Cerebellar nuclear complex (tissue), 1 donor: ENCODE measurements at regions not wholly inside any gene's neighbourhood (a gene's known extent, or its start where the extent isn't known, plus 50 kb on each side); places are given as distances from the start of the nearest gene placed in this dataset.
"Not testable (repeated sequence)": the region's sequence is repeated elsewhere in the genome, so short reads cannot be mapped to it uniquely, and the experiment has no call there.

Source experiments
- DNase-seq, 2 experiments: peaks; one replicate each; lab custom pipeline; 2025; lab: John Stamatoyannopoulos, UW

DNA sequence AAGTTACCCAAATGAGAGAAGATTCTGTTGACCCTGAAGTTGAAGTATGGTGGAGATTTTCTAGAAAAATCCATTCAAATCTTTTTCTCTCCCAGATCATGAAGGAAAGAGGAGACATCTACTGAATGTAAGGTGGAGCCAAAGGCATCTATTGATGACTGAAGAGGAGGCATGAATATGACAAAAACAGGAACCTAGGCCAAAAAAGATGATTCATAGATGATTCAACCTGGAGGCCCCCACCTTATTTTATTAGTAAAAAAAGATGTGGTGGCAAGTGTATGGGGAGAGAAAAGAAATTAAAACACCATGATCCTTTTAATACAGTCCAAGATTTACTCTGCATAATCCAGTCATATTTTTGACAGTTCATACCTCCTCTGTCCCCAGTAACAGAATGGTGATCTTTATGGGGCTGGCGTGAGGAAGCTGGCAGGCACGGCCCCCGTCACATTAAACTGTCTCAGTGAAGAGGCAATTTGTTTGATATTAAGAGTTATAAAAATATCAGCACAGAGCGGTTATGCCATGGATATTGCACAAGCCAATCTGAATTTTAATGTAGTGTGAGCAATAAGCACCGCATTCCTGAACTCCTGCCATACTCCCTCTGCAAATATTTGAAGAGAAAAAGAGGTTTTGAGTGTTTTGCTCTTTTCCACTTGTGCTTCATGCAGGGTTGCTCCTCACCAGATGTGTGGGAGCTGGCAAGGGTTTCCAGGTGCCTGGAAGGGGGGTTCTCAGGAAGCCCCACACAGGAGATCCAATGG lies 94.4 kb downstream of the TRIM43 start:
- DNase-seq, result not testable (repeated sequence)

GRCh38 chr2:95687852-95688251 lies 96.1 kb downstream of the TRIM43 start:
- not testable (repeated sequence) for DNase-seq

DNA sequence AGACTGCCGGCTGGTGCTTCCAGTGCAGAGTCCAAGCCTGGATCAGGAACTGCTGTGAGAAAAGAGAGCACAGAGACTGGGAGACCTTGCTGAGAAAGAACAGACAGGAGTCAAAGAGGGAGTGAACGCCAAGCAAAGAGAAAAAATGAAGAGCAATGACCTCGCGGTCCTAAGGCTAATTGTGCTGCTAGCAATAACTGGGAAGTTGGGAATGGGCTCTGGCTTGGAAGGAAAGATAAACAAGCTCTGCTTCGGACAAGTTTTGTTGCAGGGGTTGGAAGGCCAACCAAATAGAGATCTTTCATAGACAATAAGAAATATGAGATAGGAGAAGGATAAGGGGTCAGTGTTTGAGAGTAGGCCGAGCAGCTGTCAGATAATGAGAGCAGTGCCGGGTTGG lies 99.4 kb downstream of the TRIM43 start:
- not testable (repeated sequence) for DNase-seq

GRCh38 chr2:95693071-95693846 lies 101.5 kb downstream of the TRIM43 start:
- not testable (repeated sequence) for DNase-seq

DNA sequence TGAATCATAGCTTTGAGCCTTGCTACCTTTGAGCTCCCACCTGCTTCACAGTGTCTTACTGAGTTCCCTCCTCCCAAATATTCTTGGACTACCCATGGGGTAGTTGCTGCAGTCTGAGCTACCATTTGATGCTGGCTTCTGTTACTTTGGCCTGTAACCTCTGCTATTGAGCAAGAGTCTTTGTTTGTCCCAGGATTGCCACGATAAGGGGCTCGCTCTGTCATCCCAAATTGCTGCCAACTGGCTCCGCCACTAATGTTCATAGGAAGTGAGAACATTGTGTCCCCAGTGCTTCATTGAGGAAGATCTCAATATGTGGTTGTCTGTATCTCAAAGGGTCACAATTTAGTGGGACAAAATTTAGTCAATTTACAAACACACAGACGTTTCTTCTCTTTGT lies 103.8 kb downstream of the TRIM43 start:
- DNase-seq, result no peak

DNA sequence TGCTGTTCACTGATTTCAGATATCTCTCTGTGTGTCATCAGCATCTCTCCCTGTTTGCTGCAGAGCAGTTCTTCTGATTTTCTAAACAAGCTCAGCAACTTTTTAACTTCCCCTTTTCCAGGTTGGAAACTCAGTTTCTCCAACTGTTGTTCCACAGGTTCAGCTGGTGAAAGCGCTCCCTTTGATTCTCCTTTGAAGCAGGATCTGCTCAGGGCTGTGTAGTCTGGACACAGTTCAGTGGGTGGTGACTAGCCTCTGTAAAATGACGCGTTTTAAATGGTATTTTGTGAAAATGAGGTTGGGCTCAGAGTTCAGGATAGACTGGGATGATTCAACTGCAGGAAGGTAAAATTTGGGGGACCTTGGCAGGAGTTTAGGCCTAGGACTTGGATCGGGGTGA lies 106.3 kb downstream of the TRIM43 start:
- DNase-seq, result no peak

DNA sequence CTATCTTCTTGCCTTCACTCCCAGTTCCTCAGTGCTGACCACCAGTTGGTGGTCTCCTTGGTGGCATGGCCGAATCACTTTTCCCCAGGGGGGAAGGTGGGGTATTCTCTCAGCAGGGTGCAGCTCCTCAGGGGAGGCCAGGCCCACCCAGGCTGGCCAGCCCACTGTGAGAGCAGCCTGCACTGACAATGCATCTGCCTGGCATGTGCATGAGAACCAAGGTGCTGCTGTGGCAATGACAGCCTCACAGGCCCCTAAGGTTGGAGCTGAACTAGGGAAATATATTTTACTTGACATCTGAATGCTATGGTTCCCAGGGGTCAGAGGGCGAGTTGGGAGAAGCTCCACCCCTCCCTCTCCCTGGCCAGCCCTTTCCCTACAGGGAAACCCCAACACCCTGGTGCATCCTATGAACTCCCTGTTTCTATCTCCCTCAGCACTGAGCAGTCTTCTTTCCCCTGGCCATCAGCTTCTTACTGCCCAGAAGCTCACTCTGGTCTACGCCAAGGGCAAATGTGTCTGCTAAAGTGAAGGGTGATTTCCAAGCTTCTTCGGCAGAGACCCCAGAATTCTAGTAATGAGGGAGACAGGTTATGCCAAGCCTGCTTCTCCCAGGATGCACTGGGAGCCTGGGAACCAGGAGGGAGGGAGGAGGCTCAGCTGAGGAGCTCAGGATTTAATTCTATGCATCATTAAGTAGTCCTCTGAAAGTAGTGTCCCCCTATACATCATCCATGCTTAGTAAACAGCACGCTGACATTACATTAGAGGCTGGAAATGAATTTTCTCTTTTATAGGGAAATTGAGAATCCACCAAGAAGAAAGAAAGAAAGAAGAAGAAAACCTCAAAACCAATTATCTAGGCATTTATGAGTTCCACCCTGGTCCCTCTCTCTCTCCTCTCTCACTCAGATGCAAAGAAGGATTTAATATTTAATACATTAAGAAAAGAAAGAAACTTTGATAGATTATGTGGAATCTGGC lies 107.7 kb downstream of the TRIM43 start:
- DNase-seq, result not testable (repeated sequence)

DNA sequence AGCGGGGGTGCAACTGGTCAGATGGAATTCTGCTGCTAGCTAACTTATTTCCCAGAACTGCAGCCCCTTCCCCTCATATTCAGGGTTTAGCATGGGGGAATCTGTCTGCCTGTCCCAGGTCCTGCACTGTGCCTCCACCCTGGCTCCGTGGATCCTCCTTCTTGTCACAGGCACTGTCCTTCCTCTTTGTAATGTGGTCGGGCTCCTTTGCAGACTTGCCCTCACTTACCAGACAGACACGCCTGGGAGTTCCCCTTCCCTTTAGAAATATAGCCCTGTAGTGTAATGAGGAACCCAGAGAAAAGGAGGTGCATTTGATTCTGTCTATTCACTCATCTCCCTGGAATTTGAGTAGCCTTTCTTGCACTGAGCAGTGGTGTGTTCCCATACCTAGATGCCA lies 108.7 kb downstream of the TRIM43 start:
- DNase-seq, result no peak

GRCh38 chr2:95702471-95702870 lies 110.7 kb downstream of the TRIM43 start:
- no peak for DNase-seq

DNA sequence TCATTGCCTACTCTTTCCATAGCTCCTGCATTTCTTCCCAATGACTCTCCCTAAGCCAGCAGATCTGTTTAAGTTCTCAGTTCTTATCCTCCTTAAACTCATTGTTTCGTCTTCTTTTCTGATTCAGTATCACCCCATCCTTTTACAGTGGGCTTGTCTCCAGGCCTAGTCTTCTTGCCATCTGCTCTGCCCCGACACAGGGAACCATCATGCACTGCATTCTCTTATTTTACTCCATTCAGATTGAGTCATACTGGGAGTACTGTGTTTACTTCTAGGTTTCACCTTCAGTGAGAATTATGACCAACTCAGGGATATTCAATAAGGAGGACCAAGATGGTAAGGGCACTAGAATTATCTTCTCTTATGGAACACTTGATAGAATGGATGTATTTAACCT lies 115.4 kb downstream of the TRIM43 start:
- peak in 1 of 2 experiments; percentile 0 for DNase-seq

DNA sequence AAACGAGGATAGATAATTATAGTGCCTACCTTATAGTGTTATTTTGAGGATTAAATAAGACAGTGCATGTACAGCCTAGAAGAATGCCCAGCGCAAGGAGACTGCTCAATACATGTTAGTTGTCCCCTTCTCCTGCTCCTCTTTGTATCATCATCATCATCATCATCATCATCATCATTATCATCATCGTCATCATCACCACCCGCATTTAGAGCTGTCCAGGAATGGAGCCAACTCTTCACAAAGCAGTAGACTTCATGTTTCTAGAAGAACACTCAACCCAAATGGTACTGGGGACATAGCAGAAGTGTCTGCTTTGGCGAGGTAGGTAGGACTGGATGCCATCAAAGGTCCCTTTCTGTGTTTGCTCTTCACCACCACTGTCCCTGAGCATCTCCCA lies 116.0 kb downstream of the TRIM43 start:
- DNase-seq, result no peak

DNA sequence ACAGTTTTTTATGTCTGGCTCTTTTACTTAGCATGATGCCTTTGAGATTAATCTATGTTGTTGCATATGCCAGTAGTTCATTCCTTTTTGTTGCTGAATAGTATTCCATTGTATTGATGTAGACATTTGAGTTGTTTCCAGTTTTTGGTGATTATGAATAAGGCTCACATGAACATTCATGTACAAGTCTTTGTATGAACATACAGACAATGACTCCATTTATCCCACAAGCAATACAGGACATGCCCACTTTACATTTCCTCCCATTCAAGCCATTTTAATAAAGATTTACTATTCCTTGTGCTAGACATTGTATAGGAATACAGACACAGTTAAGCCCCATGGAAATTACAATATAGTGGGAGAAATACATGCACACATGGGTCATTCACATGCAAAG lies 118.0 kb downstream of the TRIM43 start:
- no peak for DNase-seq

DNA sequence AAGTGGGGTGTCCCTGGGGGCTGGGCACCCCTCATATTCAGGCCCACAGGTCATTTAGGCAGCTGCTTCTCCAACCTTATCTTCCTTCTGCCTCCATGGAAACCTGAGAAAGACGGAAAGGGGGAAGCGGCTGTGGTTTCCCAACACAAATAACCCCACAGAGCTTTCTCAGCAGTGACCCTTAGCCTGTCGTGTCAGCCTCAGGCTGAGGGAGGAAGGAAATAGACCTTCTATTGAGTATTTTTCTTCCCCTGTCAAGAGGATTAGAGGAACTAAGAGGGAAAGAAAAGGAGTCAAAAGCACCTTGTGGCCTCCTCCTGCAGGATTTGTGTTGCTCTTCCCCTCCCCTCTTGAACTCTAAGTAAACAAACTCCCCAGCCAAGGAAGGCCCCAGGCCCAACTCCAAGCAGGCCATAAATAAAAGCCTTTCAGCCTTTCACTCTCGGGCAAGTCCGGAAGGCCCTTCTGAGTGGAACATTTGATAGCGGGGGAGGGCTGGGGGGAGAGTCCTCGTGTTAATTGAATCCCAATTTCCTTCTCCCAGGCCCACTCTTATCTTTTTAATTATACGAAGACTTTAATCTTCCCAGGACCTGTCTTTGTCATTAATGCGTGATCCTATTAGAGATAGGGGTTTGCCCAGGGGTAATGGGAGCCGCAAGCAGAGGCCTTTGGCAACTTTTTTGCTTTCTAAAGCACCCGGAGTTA lies 121.8 kb downstream of the TRIM43 start:
- DNase-seq, result not testable (repeated sequence)

DNA sequence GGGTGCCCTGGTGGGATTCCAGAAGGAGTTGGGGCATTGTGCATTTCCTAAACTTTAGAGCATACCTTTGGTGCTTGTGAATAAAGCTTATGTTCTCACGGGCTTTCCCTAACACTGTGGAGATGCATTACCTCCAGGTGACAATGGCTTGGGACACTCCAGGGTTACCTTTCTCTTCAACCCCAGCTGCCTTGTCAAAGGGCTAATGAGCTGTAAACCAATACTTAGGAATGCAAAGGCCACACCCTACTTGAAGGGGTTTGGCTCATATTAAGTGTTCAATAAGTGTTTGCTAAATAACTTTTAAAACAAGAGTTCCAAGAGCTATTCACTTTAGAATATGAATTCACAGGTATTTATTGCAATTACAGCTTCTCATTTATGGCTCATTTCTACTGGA lies 122.6 kb downstream of the TRIM43 start:
- not testable (repeated sequence) for DNase-seq

- no peak for DNase-seq
Measured at GRCh38 chr2:95719473-95720060, 127.8 kb downstream of the TRIM43 start.

DNA sequence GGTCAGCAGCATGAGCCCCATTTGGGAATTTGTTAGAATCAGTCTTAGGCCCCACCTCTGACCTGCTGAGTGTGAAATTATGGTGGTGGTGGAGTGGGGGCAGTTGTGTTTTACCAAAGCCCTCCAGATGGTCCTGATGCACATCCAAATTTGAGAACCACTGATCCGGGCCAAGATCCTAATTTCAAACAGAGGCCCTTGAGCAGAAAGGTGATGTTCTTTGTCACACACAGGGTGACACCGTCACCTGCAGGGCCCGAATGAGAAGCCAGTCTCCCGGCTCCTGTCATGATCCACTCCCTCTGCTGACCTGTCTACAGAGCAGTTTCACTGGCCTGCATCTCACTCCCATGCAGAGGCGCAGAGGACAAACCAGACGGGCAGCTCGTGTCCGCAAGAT lies 129.9 kb downstream of the TRIM43 start:
- DNase-seq, result no peak

- no peak for DNase-seq
Measured at GRCh38 chr2:95722131-95722697, 130.4 kb downstream of the TRIM43 start.

DNA sequence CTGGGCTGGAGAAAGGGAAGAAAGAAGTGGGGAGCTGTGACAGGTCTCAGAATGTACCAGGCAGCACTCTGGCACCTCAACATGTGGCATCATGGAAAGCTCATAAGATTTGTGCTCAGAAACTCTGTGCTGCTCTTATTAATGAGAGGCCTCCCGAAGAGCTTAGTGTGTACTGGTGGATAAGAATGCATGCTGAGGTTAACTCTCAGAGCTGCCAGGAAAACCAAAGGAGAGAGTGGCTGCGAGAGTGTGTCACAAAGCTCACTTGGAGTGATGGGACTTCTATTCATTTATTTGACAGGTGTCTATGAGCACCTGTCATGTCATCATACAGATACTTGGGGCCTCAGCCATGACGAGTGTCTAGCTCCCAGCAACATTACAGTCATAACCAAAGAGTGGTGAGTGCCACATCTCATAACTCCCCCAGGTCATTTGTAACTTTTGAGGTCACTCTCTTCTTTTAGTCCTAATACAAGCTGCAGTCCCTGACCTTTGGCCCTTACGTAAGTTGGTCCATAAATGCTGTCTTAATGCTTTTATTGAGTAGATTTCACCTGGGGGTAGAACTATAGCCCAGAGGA lies 131.9 kb downstream of the TRIM43 start:
- not testable (repeated sequence) for DNase-seq

GRCh38 chr2:95725191-95725590 lies 133.4 kb downstream of the TRIM43 start:
- not testable (repeated sequence) for DNase-seq

DNA sequence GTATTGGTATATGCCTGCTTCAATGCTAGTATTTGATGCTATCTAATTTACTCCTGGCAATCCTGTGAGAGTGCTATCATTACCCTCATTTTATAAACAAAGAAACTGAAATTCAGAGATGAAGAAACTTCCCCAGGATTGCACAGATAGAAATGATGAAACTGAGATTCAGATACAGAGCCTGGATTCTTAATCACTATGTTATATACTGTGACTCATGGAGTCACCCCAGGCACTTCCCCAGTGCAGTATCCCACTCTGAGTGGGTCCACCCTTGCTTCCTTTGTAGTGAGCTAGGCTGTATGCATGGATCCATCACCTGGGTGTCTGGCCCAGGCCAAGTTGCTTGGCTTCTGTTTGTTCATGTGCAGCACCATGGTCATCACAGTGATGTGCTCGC lies 133.9 kb downstream of the TRIM43 start:
- not testable (repeated sequence) for DNase-seq
